H1 (cell line): ENCODE measurements at regions not wholly inside any gene's neighbourhood (a gene's known extent, or its start where the extent isn't known, plus 50 kb on each side); places are given as distances from the start of the nearest gene placed in this dataset.

ENCODE experiments used
- CTCF ChIA-PET: fragments of 300-600 bp; sonication (Branson Sonifier 250); formaldehyde crosslinking; loops from one replicate; lab custom pipeline; 2021; ENCODE audit not compliant: partially characterized antibody; lab: Charles Lee
- POLR2A ChIA-PET: fragments of 300-600 bp; sonication (Branson Sonifier 250); formaldehyde crosslinking; loops from one replicate; lab custom pipeline; 2021; ENCODE audit warnings: inconsistent platforms; ENCODE audit not compliant: partially characterized antibody; lab: Charles Lee
- DNase-seq, 2 experiments: peaks; one replicate each; pipeline versions ENCODE4 v3.0.0 to v3.0.0-alpha.2; 2010 to 2022; ENCODE audit warnings: low spot score in 2 of 2, low read depth in 1 of 2, mixed read lengths in 1 of 2
- FAIRE-seq: peaks from 2 replicates; lab custom pipeline; 2011; peaks lifted over from hg19 to GRCh38; lab: Jason Lieb, UNC
- H2AFZ ChIP-seq: 2 replicates; pipeline ENCODE4 v1.8.1; 2012; ENCODE audit warnings: low read length, inconsistent platforms
- H2AK5ac ChIP-seq: 2 replicates; pipeline ENCODE4 v1.6.1; 2013; ENCODE audit warnings: low read depth, low read length
- H2BK120ac ChIP-seq: replicated peaks from 2 replicates; pipeline ENCODE3; 2013; ENCODE audit warnings: low read depth, low read length, inconsistent platforms
- H2BK12ac ChIP-seq: 2 replicates; pipeline ENCODE4 v1.6.1; 2013; ENCODE audit warnings: low read depth, low read length
- H2BK15ac ChIP-seq: 2 replicates; pipeline ENCODE4 v1.6.1; 2013; ENCODE audit warnings: low read length
- H2BK20ac ChIP-seq: 2 replicates; pipeline ENCODE4 v1.6.1; 2013; ENCODE audit warnings: low read length
- H2BK5ac ChIP-seq: 2 replicates; pipeline ENCODE4 v1.6.1; 2013; ENCODE audit warnings: low read depth, low read length
- H3K14ac ChIP-seq: 2 replicates; pipeline ENCODE4 v1.6.1; 2013; ENCODE audit warnings: inconsistent platforms; ENCODE audit not compliant: insufficient read length
- H3K18ac ChIP-seq: 2 replicates; pipeline ENCODE4 v1.6.1; 2013; ENCODE audit warnings: low read length; ENCODE audit errors: extremely low read depth
- H3K23ac ChIP-seq: 2 replicates; pipeline ENCODE4 v1.6.1; 2013; ENCODE audit warnings: inconsistent platforms; ENCODE audit not compliant: insufficient read length
- H3K23me2 ChIP-seq: 2 replicates; pipeline ENCODE4 v1.6.1; 2013; ENCODE audit warnings: low read depth, low read length
- H3K27ac ChIP-seq: 2 replicates; pipeline ENCODE4 v1.6.1; 2011; ENCODE audit warnings: low read depth, low read length, inconsistent platforms
- H3K27me3 ChIP-seq, 4 experiments: replicated peaks in 1 of 4; 1 replicate in 1 of 4; 2 replicates in 3 of 4; pipeline versions ENCODE4 v1.6.1 to v1.8.1; 2011 to 2013; ENCODE audit warnings: low read length in 3 of 4, mild to moderate bottlenecking in 3 of 4, inconsistent platforms in 2 of 4, mixed read lengths in 2 of 4, moderate library complexity in 1 of 4; ENCODE audit not compliant: control insufficient read depth in 3 of 4, insufficient read depth in 3 of 4; ENCODE audit errors: extremely low read depth in 1 of 4
- H3K36me3 ChIP-seq, 4 experiments: 2 replicates each; pipeline versions ENCODE4 v1.6.1 to v1.8.1; 2011 to 2013; ENCODE audit warnings: mild to moderate bottlenecking in 4 of 4, low read length in 3 of 4, moderate library complexity in 2 of 4, control low read depth in 1 of 4, inconsistent platforms in 1 of 4; ENCODE audit not compliant: insufficient read depth in 4 of 4, control insufficient read depth in 2 of 4
- H3K4ac ChIP-seq: replicated peaks from 2 replicates; pipeline ENCODE3; 2013; ENCODE audit warnings: low read length, low read depth, mixed read lengths, inconsistent platforms; ENCODE audit not compliant: insufficient read length
- H3K4me1 ChIP-seq, 4 experiments: replicated peaks in 1 of 4; 1 replicate in 1 of 4; 2 replicates in 3 of 4; pipeline versions ENCODE4 v1.6.1 to v1.8.1; 2011 to 2013; ENCODE audit warnings: low read length in 3 of 4, inconsistent platforms in 2 of 4, mixed read lengths in 1 of 4; ENCODE audit not compliant: insufficient read depth in 4 of 4, control insufficient read depth in 3 of 4
- H3K4me2 ChIP-seq, 2 experiments: 2 replicates each; pipeline versions ENCODE4 v1.6.1 to v1.8.1; 2011 to 2013; ENCODE audit warnings: low read depth in 2 of 2, low read length in 2 of 2, control low read depth in 1 of 2, inconsistent platforms in 1 of 2, mild to moderate bottlenecking in 1 of 2; ENCODE audit not compliant: insufficient read depth in 1 of 2
- H3K4me3 ChIP-seq, 4 experiments: fragments of 200-600, 300-600 bp in 1 of 4; sonication (generic), shearing (Covaris generic), sonication (Bioruptor Twin) in 1 of 4; 2 replicates each; pipeline versions ENCODE4 v1.5.1 to v1.8.1; 2011 to 2016; ENCODE audit warnings: low read length in 4 of 4, low read depth in 3 of 4, control low read depth in 2 of 4, inconsistent platforms in 2 of 4, mild to moderate bottlenecking in 2 of 4, mixed read lengths in 1 of 4, moderate library complexity in 1 of 4; ENCODE audit not compliant: insufficient read depth in 2 of 4; ENCODE audit errors: extremely low read depth in 1 of 4
- H3K56ac ChIP-seq: replicated peaks from 2 replicates; pipeline ENCODE3; 2013; ENCODE audit warnings: low read depth, mild to moderate bottlenecking, mixed read lengths, low read length, inconsistent platforms; ENCODE audit not compliant: insufficient read length
- H3K79me1 ChIP-seq: 2 replicates; pipeline ENCODE4 v1.6.1; 2013; ENCODE audit warnings: low read depth, low read length, control low read depth
- H3K79me2 ChIP-seq, 2 experiments: 2 replicates each; pipeline versions ENCODE4 v1.6.1 to v1.8.1; 2012 to 2013; ENCODE audit warnings: low read length in 2 of 2, mild to moderate bottlenecking in 2 of 2, inconsistent platforms in 1 of 2; ENCODE audit not compliant: insufficient read depth in 2 of 2, control insufficient read depth in 1 of 2
- H3K9ac ChIP-seq, 4 experiments: replicated peaks in 1 of 4; 1 replicate in 1 of 4; 2 replicates in 3 of 4; pipeline versions ENCODE4 v1.6.1 to v1.8.1; 2011 to 2013; ENCODE audit warnings: low read depth in 3 of 4, low read length in 3 of 4, control low read depth in 2 of 4, mild to moderate bottlenecking in 2 of 4, moderate library complexity in 2 of 4, inconsistent platforms in 1 of 4; ENCODE audit errors: extremely low read depth in 1 of 4
- H3K9me3 ChIP-seq, 2 experiments: 2 replicates each; pipeline versions ENCODE4 v1.6.1 to v1.8.1; 2012 to 2013; ENCODE audit warnings: mild to moderate bottlenecking in 2 of 2, moderate library complexity in 2 of 2, control low read depth in 1 of 2, inconsistent platforms in 1 of 2, low read depth in 1 of 2, low read length in 1 of 2, mixed read lengths in 1 of 2; ENCODE audit not compliant: insufficient read depth in 2 of 2
- H4K20me1 ChIP-seq, 2 experiments: replicated peaks in 1 of 2; 2 replicates each; pipeline versions ENCODE3 to v1.8.1; 2011 to 2013; ENCODE audit warnings: inconsistent platforms in 2 of 2, low read length in 2 of 2, mild to moderate bottlenecking in 1 of 2; ENCODE audit not compliant: insufficient read depth in 2 of 2, control insufficient read depth in 1 of 2
- H4K5ac ChIP-seq: 2 replicates; pipeline ENCODE4 v1.6.1; 2013; ENCODE audit warnings: low read length, low read depth, mixed read lengths, inconsistent platforms; ENCODE audit not compliant: insufficient read length
- H4K8ac ChIP-seq: 2 replicates; pipeline ENCODE4 v1.8.0; 2013; ENCODE audit warnings: mild to moderate bottlenecking, moderate library complexity, low read length, inconsistent platforms; ENCODE audit not compliant: insufficient read depth; ENCODE audit errors: extremely low read depth
- H4K91ac ChIP-seq: replicated peaks from 2 replicates; pipeline ENCODE3; 2013; ENCODE audit warnings: low read length, mixed read lengths, inconsistent platforms; ENCODE audit not compliant: insufficient read length
- ASH2L ChIP-seq: fragments of 200-600, 300-600 bp; sonication (generic); IDR thresholded peaks from one replicate; pipeline ENCODE4 v1.7.1; 2017; ENCODE audit warnings: low read length
- BACH1 ChIP-seq: IDR thresholded peaks from 2 replicates; pipeline ENCODE4 v1.6.1; 2012; ENCODE audit warnings: low read length, improper control_type of control experiment
- CTBP2 ChIP-seq: IDR thresholded peaks from 2 replicates; pipeline ENCODE4 v1.7.0; 2011; ENCODE audit warnings: borderline replicate concordance, mild to moderate bottlenecking, moderate library complexity, mixed read lengths, low read length; ENCODE audit not compliant: insufficient read depth, insufficient read length
- EZH2 ChIP-seq: fragments of 200-600 bp; sonication (generic); IDR thresholded peaks from 2 replicates; pipeline ENCODE4 v1.7.1; 2012; ENCODE audit warnings: low read depth, mild to moderate bottlenecking, moderate library complexity, low read length, inconsistent platforms; ENCODE audit not compliant: severe bottlenecking
- KDM5A ChIP-seq: fragments of 200-600 bp; IDR thresholded peaks from 2 replicates; pipeline ENCODE4 v1.7.1; 2012; ENCODE audit warnings: mild to moderate bottlenecking, low read length, inconsistent platforms, mixed read lengths
- RBBP5 ChIP-seq: IDR thresholded peaks from 2 replicates; pipeline ENCODE4 v1.7.1; 2012; ENCODE audit warnings: low read depth, mild to moderate bottlenecking, inconsistent platforms, low read length, moderate library complexity, borderline replicate concordance
- YY1 ChIP-seq: IDR thresholded peaks from 2 replicates; pipeline ENCODE4 v1.6.1; 2011; ENCODE audit warnings: low read depth, mild to moderate bottlenecking, low read length

- Histone ChIP-seq H3K23ac (no peak overlapping the region), H2BK12ac (no peak overlapping the region), H4K91ac (no peak overlapping the region), H3K14ac (no peak overlapping the region), H3K4me1 (peaks cover 0 to 3% (median 2%) of the 10 kb centered on the region in 4 experiments; a peak in 4 of 7 replicates), H4K8ac (no peak overlapping the region), H3K4me2 (no peak overlapping the region), H2BK20ac (no peak overlapping the region), H3K18ac (no peak overlapping the region), H3K79me2 (no peaks in the 10 kb centered on the region), H3K9me3 (no peaks in the 10 kb centered on the region), H3K23me2 (no peaks in the 10 kb centered on the region), H2BK5ac (no peak overlapping the region), H3K9ac (no peak overlapping the region), H2AK5ac (no peak overlapping the region), H2BK15ac (no peak overlapping the region), H3K27ac (no peak overlapping the region), H3K36me3 (no peaks in the 10 kb centered on the region), H4K5ac (no peak overlapping the region), H4K20me1 (no peaks in the 10 kb centered on the region), H3K27me3 (no peaks in the 10 kb centered on the region; a peak in 1 of 7 replicates), H3K4me3 (no peak overlapping the region), H2AFZ (no peak overlapping the region), H3K56ac (no peak overlapping the region), H3K79me1 (no peaks in the 10 kb centered on the region), H2BK120ac (no peak overlapping the region), H3K4ac (no peak overlapping the region)
- ChIA-PET POLR2A (no interaction called here), CTCF (no interaction called here)
- DNase-seq = no peak
- TF ChIP-seq KDM5A = no peak
- no peak for TF ChIP-seq RBBP5
- no peak for TF ChIP-seq EZH2
- TF ChIP-seq YY1 = no peak
- TF ChIP-seq ASH2L = no peak
- TF ChIP-seq CTBP2 = no peak
- no peak for TF ChIP-seq BACH1
- FAIRE-seq = no peak
Observed at GRCh38 chr2:144629935-144630334, 110.0 kb upstream of the ZEB2 start.
